ENCODE measurements at regions not wholly inside any gene's neighbourhood (a gene's known extent, or its start where the extent isn't known, plus 50 kb on each side); places are given as distances from the start of the nearest gene placed in this dataset.

GRCh38 chr16:86322283-86322682 lies 188.0 kb upstream of the FOXF1 start:
- H3K9me3 ChIP-seq: no peaks in the 10 kb centered on the region
- no peaks in the 10 kb centered on the region for H3K4me1 ChIP-seq (ENCODE audit: control insufficient read depth in 1 of 2, low read depth in 2 of 2)
- H3K36me3 ChIP-seq: no peaks in the 10 kb centered on the region
- no peak for ATAC-seq (ENCODE audit: insufficient number of reproducible peaks, low FRiP score, low read depth)
- TF ChIP-seq, protein P1, sequence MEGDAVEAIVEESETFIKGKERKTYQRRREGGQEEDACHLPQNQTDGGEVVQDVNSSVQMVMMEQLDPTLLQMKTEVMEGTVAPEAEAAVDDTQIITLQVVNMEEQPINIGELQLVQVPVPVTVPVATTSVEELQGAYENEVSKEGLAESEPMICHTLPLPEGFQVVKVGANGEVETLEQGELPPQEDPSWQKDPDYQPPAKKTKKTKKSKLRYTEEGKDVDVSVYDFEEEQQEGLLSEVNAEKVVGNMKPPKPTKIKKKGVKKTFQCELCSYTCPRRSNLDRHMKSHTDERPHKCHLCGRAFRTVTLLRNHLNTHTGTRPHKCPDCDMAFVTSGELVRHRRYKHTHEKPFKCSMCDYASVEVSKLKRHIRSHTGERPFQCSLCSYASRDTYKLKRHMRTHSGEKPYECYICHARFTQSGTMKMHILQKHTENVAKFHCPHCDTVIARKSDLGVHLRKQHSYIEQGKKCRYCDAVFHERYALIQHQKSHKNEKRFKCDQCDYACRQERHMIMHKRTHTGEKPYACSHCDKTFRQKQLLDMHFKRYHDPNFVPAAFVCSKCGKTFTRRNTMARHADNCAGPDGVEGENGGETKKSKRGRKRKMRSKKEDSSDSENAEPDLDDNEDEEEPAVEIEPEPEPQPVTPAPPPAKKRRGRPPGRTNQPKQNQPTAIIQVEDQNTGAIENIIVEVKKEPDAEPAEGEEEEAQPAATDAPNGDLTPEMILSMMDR (IDR thresholded peaks at IDR 0.05): no peak
- DNase-seq (ENCODE audit: low spot score): no peak
- H3K4me3 ChIP-seq: no peak overlapping the region
- H3K27ac ChIP-seq: no peak overlapping the region
- no peaks in the 10 kb centered on the region for H3K27me3 ChIP-seq (replicated peaks; ENCODE audit: insufficient read depth)

DNA sequence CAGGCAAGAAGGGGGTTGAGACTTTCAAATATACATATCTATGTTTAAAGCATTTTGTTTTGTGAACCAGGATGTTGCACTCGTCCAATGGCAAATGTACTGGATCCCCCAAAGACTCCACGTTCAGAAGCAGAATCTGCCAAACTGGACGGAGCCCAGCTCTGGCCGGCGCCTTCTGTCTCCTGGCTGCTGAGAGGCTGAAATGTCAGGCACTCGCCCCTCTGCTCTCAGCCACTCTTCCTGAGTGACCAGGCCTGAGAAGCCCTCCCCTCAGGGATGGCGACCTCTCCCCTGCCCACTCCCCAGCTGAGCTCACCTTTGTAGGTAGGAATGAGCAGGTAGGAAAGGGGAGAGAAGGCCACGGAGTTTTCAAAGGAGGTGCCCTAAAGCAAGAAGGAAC lies 187.5 kb upstream of the FOXF1 start:
- Histone ChIP-seq H3K4me1 (ENCODE audit: control insufficient read depth in 1 of 2, low read depth in 2 of 2) (no peaks in the 10 kb centered on the region), H3K27me3 (replicated peaks; ENCODE audit: insufficient read depth) (no peaks in the 10 kb centered on the region), H3K9me3 (no peaks in the 10 kb centered on the region), H3K27ac (no peak overlapping the region), H3K4me3 (no peak overlapping the region), H3K36me3 (no peaks in the 10 kb centered on the region)
- TF ChIP-seq, protein P1 (IDR thresholded peaks at IDR 0.05): no peak
- DNase-seq (ENCODE audit: low spot score) (no peak), ATAC-seq (ENCODE audit: insufficient number of reproducible peaks, low FRiP score, low read depth) (no peak)

GRCh38 chr16:86324320-86324719 lies 186.0 kb upstream of the FOXF1 start:
- Histone ChIP-seq H3K27me3 (replicated peaks; ENCODE audit: insufficient read depth) (no peaks in the 10 kb centered on the region), H3K4me1 (ENCODE audit: control insufficient read depth in 1 of 2, low read depth in 2 of 2) (no peaks in the 10 kb centered on the region), H3K4me3 (no peak overlapping the region), H3K36me3 (no peaks in the 10 kb centered on the region), H3K9me3 (no peaks in the 10 kb centered on the region), H3K27ac (no peak overlapping the region)
- no peak for DNase-seq (ENCODE audit: low spot score)
- TF ChIP-seq, protein P1 (IDR thresholded peaks at IDR 0.05): no peak
- no peak for ATAC-seq (ENCODE audit: insufficient number of reproducible peaks, low FRiP score, low read depth)

- Histone ChIP-seq H3K27me3 (replicated peaks; ENCODE audit: insufficient read depth) (no peaks in the 10 kb centered on the region), H3K27ac (no peak overlapping the region), H3K4me3 (no peak overlapping the region), H3K4me1 (ENCODE audit: control insufficient read depth in 1 of 2, low read depth in 2 of 2) (no peaks in the 10 kb centered on the region), H3K36me3 (no peaks in the 10 kb centered on the region), H3K9me3 (no peaks in the 10 kb centered on the region)
- TF ChIP-seq, protein P1 (IDR thresholded peaks at IDR 0.05): no peak
- no peak for ATAC-seq (ENCODE audit: insufficient number of reproducible peaks, low FRiP score, low read depth)
- DNase-seq (ENCODE audit: low spot score): no peak
Measured at GRCh38 chr16:86325360-86325759, 185.0 kb upstream of the FOXF1 start.

DNA sequence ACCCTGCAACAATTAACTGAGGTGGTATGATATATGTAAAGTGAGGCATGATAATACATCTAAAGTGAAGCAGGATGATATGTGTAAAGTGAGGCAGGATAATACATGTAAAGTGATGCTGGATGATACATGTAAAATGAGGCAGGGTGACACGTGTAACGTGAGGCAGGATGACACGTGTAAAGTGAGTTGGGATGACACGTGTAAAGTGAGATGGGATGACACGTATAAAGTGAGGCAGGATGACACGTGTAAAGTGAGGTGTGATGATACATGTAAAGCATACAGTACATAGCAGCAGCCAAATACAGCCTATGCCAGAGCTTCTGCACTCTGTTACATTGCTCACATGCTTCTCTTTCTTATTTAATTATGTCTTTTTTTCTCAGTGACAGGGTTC lies 184.4 kb upstream of the FOXF1 start:
- no peaks in the 10 kb centered on the region for H3K36me3 ChIP-seq
- DNase-seq (ENCODE audit: low spot score): no peak
- TF ChIP-seq, protein P1 (IDR thresholded peaks at IDR 0.05): no peak
- H3K4me1 ChIP-seq (ENCODE audit: control insufficient read depth in 1 of 2, low read depth in 2 of 2): no peaks in the 10 kb centered on the region
- H3K27ac ChIP-seq: no peak overlapping the region
- no peak overlapping the region for H3K4me3 ChIP-seq
- ATAC-seq (ENCODE audit: insufficient number of reproducible peaks, low FRiP score, low read depth): no peak
- no peaks in the 10 kb centered on the region for H3K27me3 ChIP-seq (replicated peaks; ENCODE audit: insufficient read depth)
- no peaks in the 10 kb centered on the region for H3K9me3 ChIP-seq
